Uterus (tissue), 2 donors: ENCODE measurements at regions not wholly inside any gene's neighbourhood (a gene's known extent, or its start where the extent isn't known, plus 50 kb on each side); places are given as distances from the start of the nearest gene placed in this dataset.

Experiments
- CTCF ChIP-seq, 4 experiments: fragments of 200-600 bp in 2 of 4; fragments of 450-650 bp in 2 of 4; sonication (generic) in 2 of 4; IDR thresholded peaks; one replicate each; pipeline ENCODE4 v1.5.1; 2016 to 2019; ENCODE audit warnings: antibody characterized with exemption in 4 of 4, mild to moderate bottlenecking in 2 of 4, moderate library complexity in 1 of 4
- POLR2A ChIP-seq, 2 donors: fragments of 450-650 bp; IDR thresholded peaks; one replicate each; pipeline ENCODE4 v1.6.1; 2016; ENCODE audit warnings: antibody characterized with exemption in 2 of 2, mild to moderate bottlenecking in 1 of 2, moderate library complexity in 1 of 2

- TF ChIP-seq CTCF (IDR thresholded peaks at IDR 0.05) (no peak), POLR2A (IDR thresholded peaks at IDR 0.05) (no peak)
Observed at GRCh38 chr3:189056646-189057335, 115.0 kb upstream of the TPRG1 start.
